ENCODE measurements at regions not wholly inside any gene's neighbourhood (a gene's known extent, or its start where the extent isn't known, plus 50 kb on each side); places are given as distances from the start of the nearest gene placed in this dataset.

DNA sequence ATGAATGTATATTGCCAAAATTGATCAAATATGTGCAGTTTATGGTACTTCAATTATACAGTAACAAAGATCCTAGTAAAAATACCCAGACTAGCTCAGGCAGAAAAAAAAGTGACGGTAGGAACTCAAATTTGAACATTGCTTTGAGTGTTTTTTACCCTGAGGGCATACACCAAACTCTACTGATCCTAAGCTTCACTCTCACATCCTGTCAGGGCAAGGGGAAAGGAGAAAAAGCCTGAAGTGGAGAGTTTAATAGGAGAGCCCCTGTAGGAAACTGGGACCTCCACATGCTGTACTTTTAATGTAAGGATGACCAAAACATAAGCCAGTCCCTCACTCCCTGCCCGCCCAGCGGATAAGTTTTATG is 59.8 kb upstream of the GNG12 start:
- no peaks in the 10 kb centered on the region for H3K9me3 ChIP-seq (ENCODE audit: low read depth, low read length)
- H3K27me3 ChIP-seq (ENCODE audit: insufficient read depth, low read length): no peaks in the 10 kb centered on the region
- H3K36me3 ChIP-seq (ENCODE audit: insufficient read depth, low read length): no peaks in the 10 kb centered on the region
- H3K27ac ChIP-seq (ENCODE audit: low read depth, low read length): no peak overlapping the region
- DNase-seq (ENCODE audit: insufficient read length, low spot score, missing footprints): no peak
- no peaks in the 10 kb centered on the region for H3K79me2 ChIP-seq (ENCODE audit: insufficient read depth, low read length)
- no peak overlapping the region for H3K4me3 ChIP-seq (ENCODE audit: insufficient read depth, low read length)
- H4K20me1 ChIP-seq (ENCODE audit: insufficient read depth, low read length): no peaks in the 10 kb centered on the region
- H3K4me1 ChIP-seq (ENCODE audit: insufficient read depth, low read length): peaks cover 35% of the 10 kb centered on the region
- TF ChIP-seq, protein P1, sequence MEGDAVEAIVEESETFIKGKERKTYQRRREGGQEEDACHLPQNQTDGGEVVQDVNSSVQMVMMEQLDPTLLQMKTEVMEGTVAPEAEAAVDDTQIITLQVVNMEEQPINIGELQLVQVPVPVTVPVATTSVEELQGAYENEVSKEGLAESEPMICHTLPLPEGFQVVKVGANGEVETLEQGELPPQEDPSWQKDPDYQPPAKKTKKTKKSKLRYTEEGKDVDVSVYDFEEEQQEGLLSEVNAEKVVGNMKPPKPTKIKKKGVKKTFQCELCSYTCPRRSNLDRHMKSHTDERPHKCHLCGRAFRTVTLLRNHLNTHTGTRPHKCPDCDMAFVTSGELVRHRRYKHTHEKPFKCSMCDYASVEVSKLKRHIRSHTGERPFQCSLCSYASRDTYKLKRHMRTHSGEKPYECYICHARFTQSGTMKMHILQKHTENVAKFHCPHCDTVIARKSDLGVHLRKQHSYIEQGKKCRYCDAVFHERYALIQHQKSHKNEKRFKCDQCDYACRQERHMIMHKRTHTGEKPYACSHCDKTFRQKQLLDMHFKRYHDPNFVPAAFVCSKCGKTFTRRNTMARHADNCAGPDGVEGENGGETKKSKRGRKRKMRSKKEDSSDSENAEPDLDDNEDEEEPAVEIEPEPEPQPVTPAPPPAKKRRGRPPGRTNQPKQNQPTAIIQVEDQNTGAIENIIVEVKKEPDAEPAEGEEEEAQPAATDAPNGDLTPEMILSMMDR (IDR thresholded peaks at IDR 0.05; ENCODE audit: extremely low read depth, low read depth, low read length): no peak
- H3K4me2 ChIP-seq (ENCODE audit: insufficient read depth, low read length): no peak overlapping the region
- no peak overlapping the region for H2AFZ ChIP-seq (ENCODE audit: low read length)

DNA sequence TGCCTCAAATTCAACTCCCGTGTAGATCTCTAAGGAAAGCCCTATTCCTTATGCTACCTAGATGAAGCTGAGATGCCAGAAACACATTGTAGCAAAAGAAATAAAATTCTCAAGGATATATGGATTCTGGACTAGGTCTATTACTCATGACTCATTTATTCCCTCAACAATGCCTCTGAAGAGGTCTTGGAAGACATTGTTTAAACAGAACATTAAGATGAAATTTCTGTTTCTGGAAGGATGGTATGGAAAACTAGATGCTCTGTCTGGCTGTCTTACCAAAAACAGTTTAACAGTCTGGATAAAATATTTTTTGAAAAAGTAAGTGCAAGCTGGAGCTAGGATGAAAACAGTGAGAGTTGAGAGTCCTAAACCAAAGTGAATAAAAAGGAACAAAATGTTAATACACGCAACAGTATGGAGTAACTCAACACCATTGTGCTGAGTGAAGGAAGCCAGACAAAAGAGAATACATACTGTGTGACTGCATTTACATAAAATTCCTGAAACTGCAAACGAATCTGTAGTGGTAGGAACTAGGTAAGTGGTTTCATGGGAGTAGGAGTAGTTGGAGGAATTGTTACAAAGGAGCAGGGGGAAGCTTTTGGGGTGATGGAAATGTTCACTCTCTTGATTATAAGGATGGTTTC is 59.3 kb upstream of the GNG12 start:
- Histone ChIP-seq H3K4me3 (ENCODE audit: insufficient read depth, low read length) (no peak overlapping the region), H4K20me1 (ENCODE audit: insufficient read depth, low read length) (no peaks in the 10 kb centered on the region), H3K27me3 (ENCODE audit: insufficient read depth, low read length) (no peaks in the 10 kb centered on the region), H3K4me2 (ENCODE audit: insufficient read depth, low read length) (no peak overlapping the region), H3K36me3 (ENCODE audit: insufficient read depth, low read length) (no peaks in the 10 kb centered on the region), H3K27ac (ENCODE audit: low read depth, low read length) (no peak overlapping the region), H3K9me3 (ENCODE audit: low read depth, low read length) (no peaks in the 10 kb centered on the region), H3K79me2 (ENCODE audit: insufficient read depth, low read length) (no peaks in the 10 kb centered on the region), H2AFZ (ENCODE audit: low read length) (no peak overlapping the region), H3K4me1 (ENCODE audit: insufficient read depth, low read length) (peaks cover 30% of the 10 kb centered on the region)
- TF ChIP-seq, protein P1 (IDR thresholded peaks at IDR 0.05; ENCODE audit: extremely low read depth, low read depth, low read length): no peak
- no peak for DNase-seq (ENCODE audit: insufficient read length, low spot score, missing footprints)

DNA sequence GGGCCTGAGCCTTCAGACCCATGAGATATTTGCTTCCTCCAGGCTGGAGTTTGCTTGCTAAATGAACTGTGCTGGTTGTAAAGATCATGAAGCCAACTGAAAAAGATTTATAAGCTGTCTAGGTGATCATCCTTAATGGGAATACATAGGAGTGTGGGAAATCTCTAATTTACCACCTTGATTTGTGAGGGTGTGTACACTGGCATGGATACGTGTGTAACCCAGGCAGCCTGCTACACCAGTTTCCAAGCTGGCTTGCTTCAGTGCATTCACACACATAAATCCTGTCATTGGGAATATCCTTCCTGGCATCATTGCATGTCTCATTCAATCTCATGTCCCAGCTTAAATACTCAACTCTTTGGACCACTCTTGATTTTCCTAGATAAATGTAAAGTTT is 57.6 kb upstream of the GNG12 start:
- TF ChIP-seq, protein P1 (IDR thresholded peaks at IDR 0.05; ENCODE audit: extremely low read depth, low read depth, low read length): no peak
- H3K4me2 ChIP-seq (ENCODE audit: insufficient read depth, low read length): no peak overlapping the region
- H3K4me3 ChIP-seq (ENCODE audit: insufficient read depth, low read length): no peak overlapping the region
- H2AFZ ChIP-seq (ENCODE audit: low read length): no peak overlapping the region
- H3K4me1 ChIP-seq (ENCODE audit: insufficient read depth, low read length): peaks cover 26% of the 10 kb centered on the region
- DNase-seq (ENCODE audit: insufficient read length, low spot score, missing footprints): no peak
- no peaks in the 10 kb centered on the region for H3K36me3 ChIP-seq (ENCODE audit: insufficient read depth, low read length)
- no peaks in the 10 kb centered on the region for H4K20me1 ChIP-seq (ENCODE audit: insufficient read depth, low read length)
- no peaks in the 10 kb centered on the region for H3K27me3 ChIP-seq (ENCODE audit: insufficient read depth, low read length)
- peak overlapping the region; percentile 51 for H3K27ac ChIP-seq (ENCODE audit: low read depth, low read length)
- no peaks in the 10 kb centered on the region for H3K9me3 ChIP-seq (ENCODE audit: low read depth, low read length)
- no peaks in the 10 kb centered on the region for H3K79me2 ChIP-seq (ENCODE audit: insufficient read depth, low read length)

DNA sequence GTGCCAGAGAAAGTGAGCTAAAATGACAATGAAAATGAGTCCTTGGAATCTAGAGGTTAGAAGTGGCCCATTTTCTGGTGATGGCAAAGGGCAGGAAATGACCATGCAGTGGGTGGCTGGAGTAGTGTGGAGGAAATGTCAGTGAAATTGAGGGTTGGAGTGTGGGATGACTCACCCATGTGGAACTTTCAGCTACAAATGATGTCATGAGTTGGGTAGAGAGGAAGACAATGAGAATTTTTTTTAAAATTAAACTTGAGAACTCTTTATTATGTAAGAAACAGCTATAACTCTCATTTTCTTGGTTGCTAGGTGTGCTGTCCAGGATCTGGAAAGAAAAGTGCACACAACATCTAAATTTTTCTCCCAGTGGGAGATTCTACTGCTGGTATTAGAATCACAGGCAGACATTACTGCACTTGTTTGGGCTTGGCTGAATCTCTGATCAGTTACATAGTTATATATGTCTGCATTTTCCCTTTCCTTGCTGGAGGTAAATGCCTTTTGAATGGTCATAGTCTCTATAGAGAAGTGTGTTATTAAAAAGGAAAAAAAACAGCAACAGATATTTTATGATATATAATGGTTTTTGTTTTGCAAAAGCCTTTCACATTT is 56.8 kb upstream of the GNG12 start:
- Histone ChIP-seq H4K20me1 (ENCODE audit: insufficient read depth, low read length) (no peaks in the 10 kb centered on the region), H3K27me3 (ENCODE audit: insufficient read depth, low read length) (no peaks in the 10 kb centered on the region), H3K27ac (ENCODE audit: low read depth, low read length) (peak overlapping the region; percentile 51), H3K4me1 (ENCODE audit: insufficient read depth, low read length) (peaks cover 26% of the 10 kb centered on the region), H3K79me2 (ENCODE audit: insufficient read depth, low read length) (no peaks in the 10 kb centered on the region), H2AFZ (ENCODE audit: low read length) (no peak overlapping the region), H3K4me2 (ENCODE audit: insufficient read depth, low read length) (peak overlapping the region; percentile 18), H3K4me3 (ENCODE audit: insufficient read depth, low read length) (no peak overlapping the region), H3K36me3 (ENCODE audit: insufficient read depth, low read length) (no peaks in the 10 kb centered on the region), H3K9me3 (ENCODE audit: low read depth, low read length) (no peaks in the 10 kb centered on the region)
- TF ChIP-seq, protein P1 (IDR thresholded peaks at IDR 0.05; ENCODE audit: extremely low read depth, low read depth, low read length): no peak
- peak; percentile 58 for DNase-seq (ENCODE audit: insufficient read length, low spot score, missing footprints)

Data from osteoblast (primary cell).